SKM-1 treated with dmso at 0.1 percent for 144 hours (cell line): ENCODE measurements at regions not wholly inside any gene's neighbourhood (a gene's known extent, or its start where the extent isn't known, plus 50 kb on each side); places are given as distances from the start of the nearest gene placed in this dataset.

Experiments used
- DNase-seq: peaks from one replicate; lab custom pipeline; 2025; ENCODE audit not compliant: unreplicated experiment; lab: John Stamatoyannopoulos, UW

GRCh38 chr5:128667152-128667551 lies 129.1 kb upstream of the FBN2 start:
- DNase-seq = no peak

- DNase-seq = no peak
These were observed 129.7 kb upstream of the FBN2 start for GRCh38 chr5:128667751-128668150.

- DNase-seq = no peak
These were observed 130.9 kb upstream of the FBN2 start for GRCh38 chr5:128668921-128669320.

GRCh38 chr5:128669803-128670202 lies 131.8 kb upstream of the FBN2 start:
- no peak for DNase-seq

- no peak for DNase-seq
These were observed 133.9 kb upstream of the FBN2 start for GRCh38 chr5:128671943-128672342.

GRCh38 chr5:128673000-128673399 lies 135.0 kb upstream of the FBN2 start:
- DNase-seq = no peak

GRCh38 chr5:128673411-128673957 lies 135.4 kb upstream of the FBN2 start:
- DNase-seq = no peak

- no peak for DNase-seq
These were observed 135.9 kb upstream of the FBN2 start for GRCh38 chr5:128673970-128674369.

GRCh38 chr5:128674837-128675446 lies 136.9 kb upstream of the FBN2 start:
- peak; percentile 37 for DNase-seq

GRCh38 chr5:128681096-128681495 lies 143.1 kb upstream of the FBN2 start:
- DNase-seq = no peak

- DNase-seq = no peak
These were observed 143.9 kb upstream of the FBN2 start for GRCh38 chr5:128681764-128682592.

- DNase-seq = no peak
These were observed 144.6 kb upstream of the FBN2 start for GRCh38 chr5:128682669-128683068.

- DNase-seq = no peak
These were observed 146.9 kb upstream of the FBN2 start for GRCh38 chr5:128684961-128685360.

GRCh38 chr5:128687930-128688329 lies 149.9 kb upstream of the FBN2 start:
- DNase-seq = no peak

- DNase-seq = no peak
These were observed 155.7 kb upstream of the FBN2 start for GRCh38 chr5:128693764-128694163.

GRCh38 chr5:128695791-128696530 lies 157.9 kb upstream of the FBN2 start:
- DNase-seq = no peak

GRCh38 chr5:128701301-128701700 lies 163.3 kb upstream of the FBN2 start:
- no peak for DNase-seq

- no peak for DNase-seq
These were observed 165.3 kb upstream of the FBN2 start for GRCh38 chr5:128703322-128703721.

- no peak for DNase-seq
These were observed 168.2 kb upstream of the FBN2 start for GRCh38 chr5:128706269-128706668.

- no peak for DNase-seq
These were observed 170.8 kb upstream of the FBN2 start for GRCh38 chr5:128708841-128709240.

- DNase-seq = no peak
These were observed 173.2 kb upstream of the FBN2 start for GRCh38 chr5:128711216-128711615.

GRCh38 chr5:128714551-128714950 lies 176.5 kb upstream of the FBN2 start:
- DNase-seq = no peak
